Tibial nerve (tissue), 4 donors: ENCODE measurements at regions not wholly inside any gene's neighbourhood (a gene's known extent, or its start where the extent isn't known, plus 50 kb on each side); places are given as distances from the start of the nearest gene placed in this dataset.

ENCODE experiments used
- EP300 ChIP-seq, 2 donors: sonication (generic); formaldehyde crosslinking; IDR thresholded peaks; one replicate each; pipeline ENCODE4 v1.6.1; 2017; ENCODE audit warnings: antibody characterized with exemption in 2 of 2, mild to moderate bottlenecking in 1 of 2
- POLR2A ChIP-seq, 2 donors: fragments of 450-650 bp; IDR thresholded peaks; one replicate each; pipeline ENCODE4 v1.6.1; 2017; ENCODE audit warnings: antibody characterized with exemption in 2 of 2, mild to moderate bottlenecking in 2 of 2, moderate library complexity in 2 of 2
- TF ChIP-seq, protein P1 (sequence below), 5 experiments: fragments of 200-600 bp in 3 of 5; fragments of 450-650 bp in 2 of 5; sonication (generic) in 3 of 5; IDR thresholded peaks; one replicate each; pipeline ENCODE4 v1.5.1; 2016 to 2019; ENCODE audit warnings: antibody characterized with exemption in 5 of 5, mild to moderate bottlenecking in 3 of 5, moderate library complexity in 2 of 5

GRCh38 chr10:61068471-61068870 is 124.5 kb upstream of the RHOBTB1 start:
- TF ChIP-seq POLR2A (IDR thresholded peaks at IDR 0.05) (no peak), EP300 (IDR thresholded peaks at IDR 0.05) (no peak)
- TF ChIP-seq, protein P1, sequence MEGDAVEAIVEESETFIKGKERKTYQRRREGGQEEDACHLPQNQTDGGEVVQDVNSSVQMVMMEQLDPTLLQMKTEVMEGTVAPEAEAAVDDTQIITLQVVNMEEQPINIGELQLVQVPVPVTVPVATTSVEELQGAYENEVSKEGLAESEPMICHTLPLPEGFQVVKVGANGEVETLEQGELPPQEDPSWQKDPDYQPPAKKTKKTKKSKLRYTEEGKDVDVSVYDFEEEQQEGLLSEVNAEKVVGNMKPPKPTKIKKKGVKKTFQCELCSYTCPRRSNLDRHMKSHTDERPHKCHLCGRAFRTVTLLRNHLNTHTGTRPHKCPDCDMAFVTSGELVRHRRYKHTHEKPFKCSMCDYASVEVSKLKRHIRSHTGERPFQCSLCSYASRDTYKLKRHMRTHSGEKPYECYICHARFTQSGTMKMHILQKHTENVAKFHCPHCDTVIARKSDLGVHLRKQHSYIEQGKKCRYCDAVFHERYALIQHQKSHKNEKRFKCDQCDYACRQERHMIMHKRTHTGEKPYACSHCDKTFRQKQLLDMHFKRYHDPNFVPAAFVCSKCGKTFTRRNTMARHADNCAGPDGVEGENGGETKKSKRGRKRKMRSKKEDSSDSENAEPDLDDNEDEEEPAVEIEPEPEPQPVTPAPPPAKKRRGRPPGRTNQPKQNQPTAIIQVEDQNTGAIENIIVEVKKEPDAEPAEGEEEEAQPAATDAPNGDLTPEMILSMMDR (IDR thresholded peaks at IDR 0.05), result no peak
